ENCODE measurements at regions not wholly inside any gene's neighbourhood (a gene's known extent, or its start where the extent isn't known, plus 50 kb on each side); places are given as distances from the start of the nearest gene placed in this dataset.

DNA sequence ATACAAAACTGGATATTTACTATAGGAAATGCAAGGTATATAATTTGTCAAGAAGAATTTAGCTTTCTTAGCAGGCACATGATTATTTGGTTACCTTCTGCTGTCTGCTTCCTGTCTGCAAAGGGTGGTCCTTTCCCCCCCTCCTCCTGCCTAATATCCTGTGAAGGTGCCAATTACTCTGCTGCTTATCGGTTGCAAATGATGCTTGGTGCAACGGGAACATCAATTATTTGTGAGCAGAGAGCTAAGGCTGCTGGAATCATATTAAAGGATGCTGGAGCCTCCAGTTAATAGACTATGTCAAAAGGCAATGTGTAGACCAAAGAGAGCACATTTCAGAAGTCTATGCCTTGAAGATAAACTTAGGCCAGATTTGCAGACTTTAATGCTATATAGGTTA is 443.7 kb upstream of the ONECUT1 start:
- Histone ChIP-seq H3K9me3 (no peaks in the 10 kb centered on the region), H3K36me3 (ENCODE audit: control insufficient read depth in 2 of 2, extremely low read depth in 1 of 2, insufficient read depth in 1 of 2, low read length in 1 of 2) (no peaks in the 10 kb centered on the region), H3K27me3 (replicated peaks in 1 of 2; ENCODE audit: control insufficient read depth in 2 of 2, extremely low read depth in 1 of 2, insufficient read depth in 2 of 2, low read length in 1 of 2) (no peaks in the 10 kb centered on the region), H3K27ac (ENCODE audit: low read length) (no peak overlapping the region), H3K4me3 (ENCODE audit: control insufficient read depth in 1 of 2, extremely low read depth in 1 of 2, low read length in 1 of 2) (no peak overlapping the region), H3K4me1 (ENCODE audit: control insufficient read depth in 1 of 2, extremely low read depth in 1 of 2, insufficient read depth in 2 of 2, low read length in 2 of 2) (no peaks in the 10 kb centered on the region)
- DNase-seq, result no peak
- 57% methylated on average over 1 of the region's 2 CpGs for WGBS (ENCODE audit: insufficient coverage)
- Mint-ChIP-seq H3K4me3 (no peak overlapping the region), H3K27ac (no peak overlapping the region), H3K4me1 (no peaks in the 10 kb centered on the region), H3K27me3 (no peaks in the 10 kb centered on the region), H3K36me3 (no peaks in the 10 kb centered on the region), H3K9me3 (no peaks in the 10 kb centered on the region)
- ChIA-PET POLR2A (no interaction called here), CTCF (no interaction called here)
- no peak for ATAC-seq (replicated peaks in 1 of 4)

DNA sequence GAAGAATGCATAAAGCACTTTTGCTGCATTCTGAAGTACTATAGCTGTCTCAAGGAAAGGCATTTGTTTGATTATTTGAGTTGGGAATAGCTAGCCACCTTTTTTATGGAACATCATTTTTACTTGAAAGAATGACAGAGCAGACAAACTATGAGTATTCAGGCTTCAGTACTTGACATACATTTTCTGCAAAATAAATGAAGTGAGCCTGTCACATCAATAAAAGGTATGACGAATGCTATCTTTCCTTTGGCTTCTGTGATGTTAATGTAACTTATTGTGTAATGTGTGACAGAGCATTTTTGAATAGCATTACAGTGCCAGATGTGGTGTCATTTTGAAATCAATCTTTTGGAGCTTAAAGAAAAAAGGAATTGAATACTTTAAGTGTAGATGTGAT is 440.3 kb upstream of the ONECUT1 start:
- H3K27ac Mint-ChIP-seq, result no peak overlapping the region
- DNase-seq (no peak), ATAC-seq (replicated peaks in 1 of 4) (no peak)
- 100% methylated on average over 1 of the region's 1 CpG for WGBS (ENCODE audit: insufficient coverage)
- CTCF ChIA-PET, result no interaction called here
- H3K4me1 Mint-ChIP-seq, result no peaks in the 10 kb centered on the region
- H3K27me3 Mint-ChIP-seq, result no peaks in the 10 kb centered on the region
- H3K36me3 ChIP-seq (ENCODE audit: control insufficient read depth in 2 of 2, extremely low read depth in 1 of 2, insufficient read depth in 1 of 2, low read length in 1 of 2), result no peaks in the 10 kb centered on the region
- POLR2A ChIA-PET, result no interaction called here
- H3K9me3 Mint-ChIP-seq, result no peaks in the 10 kb centered on the region
- no peak overlapping the region for H3K4me3 ChIP-seq (ENCODE audit: control insufficient read depth in 1 of 2, extremely low read depth in 1 of 2, low read length in 1 of 2)
- H3K27ac ChIP-seq (ENCODE audit: low read length), result no peak overlapping the region
- H3K9me3 ChIP-seq, result no peaks in the 10 kb centered on the region
- no peak overlapping the region for H3K4me3 Mint-ChIP-seq
- no peaks in the 10 kb centered on the region for H3K4me1 ChIP-seq (ENCODE audit: control insufficient read depth in 1 of 2, extremely low read depth in 1 of 2, insufficient read depth in 2 of 2, low read length in 2 of 2)
- no peaks in the 10 kb centered on the region for H3K36me3 Mint-ChIP-seq
- H3K27me3 ChIP-seq (replicated peaks in 1 of 2; ENCODE audit: control insufficient read depth in 2 of 2, extremely low read depth in 1 of 2, insufficient read depth in 2 of 2, low read length in 1 of 2), result no peaks in the 10 kb centered on the region

DNA sequence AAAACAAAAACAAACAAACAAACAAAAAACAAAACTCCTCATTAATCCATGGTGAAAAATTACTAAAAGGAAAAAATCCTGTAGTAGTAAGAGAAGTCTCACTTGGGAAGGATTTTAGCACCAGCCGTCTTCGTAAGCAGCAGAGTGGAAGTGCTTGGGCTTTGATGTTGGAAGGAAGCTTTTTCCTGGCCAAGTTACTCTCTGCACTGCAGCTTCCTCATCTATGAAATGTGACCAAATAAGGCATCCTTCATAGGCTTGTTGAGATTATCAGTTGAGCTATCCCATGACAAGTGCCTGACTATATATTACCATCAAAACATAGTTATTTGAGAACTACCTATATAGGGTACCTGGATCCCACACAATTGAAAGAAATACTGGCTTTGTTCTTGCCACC is 436.4 kb upstream of the ONECUT1 start:
- H3K9me3 Mint-ChIP-seq, result peaks cover 0 to 3% (median 0%) of the 10 kb centered on the region in 3 donors
- ChIA-PET POLR2A (no interaction called here), CTCF (no interaction called here)
- no peak overlapping the region for H3K27ac ChIP-seq (ENCODE audit: low read length)
- no peak overlapping the region for H3K4me3 Mint-ChIP-seq
- no peak for ATAC-seq (replicated peaks in 1 of 4)
- DNase-seq, result no peak
- no peaks in the 10 kb centered on the region for H3K4me1 ChIP-seq (ENCODE audit: control insufficient read depth in 1 of 2, extremely low read depth in 1 of 2, insufficient read depth in 2 of 2, low read length in 2 of 2)
- H3K4me1 Mint-ChIP-seq, result no peaks in the 10 kb centered on the region
- H3K36me3 ChIP-seq (ENCODE audit: control insufficient read depth in 2 of 2, extremely low read depth in 1 of 2, insufficient read depth in 1 of 2, low read length in 1 of 2), result no peaks in the 10 kb centered on the region
- H3K36me3 Mint-ChIP-seq, result no peaks in the 10 kb centered on the region
- WGBS (ENCODE audit: insufficient coverage), result no CpG with 5 or more reads among the region's 2 CpGs
- no peak overlapping the region for H3K27ac Mint-ChIP-seq
- H3K27me3 ChIP-seq (replicated peaks in 1 of 2; ENCODE audit: control insufficient read depth in 2 of 2, extremely low read depth in 1 of 2, insufficient read depth in 2 of 2, low read length in 1 of 2), result no peaks in the 10 kb centered on the region
- H3K27me3 Mint-ChIP-seq, result no peaks in the 10 kb centered on the region
- H3K4me3 ChIP-seq (ENCODE audit: control insufficient read depth in 1 of 2, extremely low read depth in 1 of 2, low read length in 1 of 2), result no peak overlapping the region
- H3K9me3 ChIP-seq, result no peaks in the 10 kb centered on the region

DNA sequence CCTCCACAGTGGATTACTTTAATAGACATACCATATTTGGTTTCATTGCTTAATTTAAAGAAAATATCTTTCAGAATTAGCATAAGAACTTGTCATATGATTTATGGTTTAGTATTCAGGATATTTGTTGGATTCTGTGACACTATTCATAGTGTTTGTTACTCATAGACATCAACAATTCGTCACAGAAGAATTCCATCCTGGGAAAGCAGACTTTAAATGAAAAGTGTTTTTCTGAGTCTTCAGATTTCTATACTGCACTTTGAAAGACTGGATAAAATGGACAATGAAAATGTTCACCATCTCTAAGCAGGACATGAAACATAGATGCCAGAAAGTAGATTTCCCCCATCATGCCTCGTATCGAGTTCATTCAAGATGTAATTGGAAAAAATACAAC is 435.6 kb upstream of the ONECUT1 start:
- H3K36me3 Mint-ChIP-seq, result no peaks in the 10 kb centered on the region
- ChIA-PET CTCF (no interaction called here), POLR2A (no interaction called here)
- peaks cover 0 to 3% (median 0%) of the 10 kb centered on the region in 3 donors for H3K9me3 Mint-ChIP-seq
- no CpG with 5 or more reads among the region's 3 CpGs for WGBS (ENCODE audit: insufficient coverage)
- no peak overlapping the region for H3K4me3 Mint-ChIP-seq
- no peaks in the 10 kb centered on the region for H3K27me3 Mint-ChIP-seq
- H3K27ac Mint-ChIP-seq, result no peak overlapping the region
- Histone ChIP-seq H3K27ac (ENCODE audit: low read length) (no peak overlapping the region), H3K36me3 (ENCODE audit: control insufficient read depth in 2 of 2, extremely low read depth in 1 of 2, insufficient read depth in 1 of 2, low read length in 1 of 2) (no peaks in the 10 kb centered on the region), H3K4me3 (ENCODE audit: control insufficient read depth in 1 of 2, extremely low read depth in 1 of 2, low read length in 1 of 2) (no peak overlapping the region), H3K27me3 (replicated peaks in 1 of 2; ENCODE audit: control insufficient read depth in 2 of 2, extremely low read depth in 1 of 2, insufficient read depth in 2 of 2, low read length in 1 of 2) (no peaks in the 10 kb centered on the region), H3K4me1 (ENCODE audit: control insufficient read depth in 1 of 2, extremely low read depth in 1 of 2, insufficient read depth in 2 of 2, low read length in 2 of 2) (no peaks in the 10 kb centered on the region), H3K9me3 (no peaks in the 10 kb centered on the region)
- ATAC-seq (replicated peaks in 1 of 4), result no peak
- H3K4me1 Mint-ChIP-seq, result no peaks in the 10 kb centered on the region
- no peak for DNase-seq

DNA sequence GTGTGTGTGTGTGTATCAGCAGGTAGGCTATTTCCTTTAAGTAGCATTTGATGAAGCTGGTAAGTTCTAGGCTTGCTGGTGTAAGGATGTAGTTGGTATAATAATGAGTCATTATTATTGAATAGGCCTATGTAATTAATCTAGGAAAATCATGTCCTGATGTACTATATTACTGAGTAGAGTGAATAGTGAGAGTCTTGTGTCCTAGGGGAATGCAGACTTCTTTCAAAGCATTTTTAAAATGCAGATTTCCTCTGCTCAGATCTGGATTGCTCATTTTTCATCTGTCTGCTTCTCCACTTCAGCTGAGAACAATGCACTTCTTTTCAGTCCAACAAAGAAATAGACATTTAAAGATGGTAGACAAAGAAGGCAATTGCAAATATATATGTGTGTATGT is 434.2 kb upstream of the ONECUT1 start:
- H3K27ac Mint-ChIP-seq, result no peak overlapping the region
- H3K4me1 Mint-ChIP-seq, result no peaks in the 10 kb centered on the region
- ChIA-PET POLR2A (no interaction called here), CTCF (no interaction called here)
- DNase-seq (no peak), ATAC-seq (replicated peaks in 1 of 4) (no peak)
- Histone ChIP-seq H3K36me3 (ENCODE audit: control insufficient read depth in 2 of 2, extremely low read depth in 1 of 2, insufficient read depth in 1 of 2, low read length in 1 of 2) (no peaks in the 10 kb centered on the region), H3K27ac (ENCODE audit: low read length) (no peak overlapping the region), H3K4me3 (ENCODE audit: control insufficient read depth in 1 of 2, extremely low read depth in 1 of 2, low read length in 1 of 2) (no peak overlapping the region), H3K27me3 (replicated peaks in 1 of 2; ENCODE audit: control insufficient read depth in 2 of 2, extremely low read depth in 1 of 2, insufficient read depth in 2 of 2, low read length in 1 of 2) (no peaks in the 10 kb centered on the region), H3K4me1 (ENCODE audit: control insufficient read depth in 1 of 2, extremely low read depth in 1 of 2, insufficient read depth in 2 of 2, low read length in 2 of 2) (no peaks in the 10 kb centered on the region), H3K9me3 (no peaks in the 10 kb centered on the region)
- no peaks in the 10 kb centered on the region for H3K36me3 Mint-ChIP-seq
- peaks cover 0 to 3% (median 0%) of the 10 kb centered on the region in 3 donors for H3K9me3 Mint-ChIP-seq
- H3K27me3 Mint-ChIP-seq, result no peaks in the 10 kb centered on the region
- H3K4me3 Mint-ChIP-seq, result no peak overlapping the region

DNA sequence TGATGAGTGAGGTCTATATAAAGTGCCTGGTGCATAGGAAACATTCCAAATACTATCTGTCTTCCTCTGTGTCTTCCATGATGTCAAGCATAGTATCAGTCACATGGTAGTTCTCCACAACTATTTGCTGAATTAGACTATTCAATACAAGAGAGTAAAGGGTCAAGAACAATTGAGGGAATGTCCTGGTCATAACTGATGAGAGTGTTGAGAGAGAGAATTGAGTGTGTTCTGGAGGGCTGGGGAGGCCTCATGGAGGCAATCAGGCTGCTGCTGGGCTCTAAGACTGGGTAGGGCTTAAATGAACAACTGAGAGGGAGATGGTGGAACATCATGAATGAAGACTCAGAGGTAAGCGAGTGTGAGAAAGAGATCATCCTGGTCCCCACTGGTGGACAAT is 433.7 kb upstream of the ONECUT1 start:
- Mint-ChIP-seq H3K4me1 (no peaks in the 10 kb centered on the region), H3K27ac (no peak overlapping the region), H3K36me3 (no peaks in the 10 kb centered on the region), H3K4me3 (no peak overlapping the region), H3K9me3 (peaks cover 0 to 3% (median 0%) of the 10 kb centered on the region in 3 donors), H3K27me3 (no peaks in the 10 kb centered on the region)
- no peaks in the 10 kb centered on the region for H3K4me1 ChIP-seq (ENCODE audit: control insufficient read depth in 1 of 2, extremely low read depth in 1 of 2, insufficient read depth in 2 of 2, low read length in 2 of 2)
- WGBS (ENCODE audit: insufficient coverage), result no CpG with 5 or more reads among the region's 1 CpG
- H3K9me3 ChIP-seq, result no peaks in the 10 kb centered on the region
- no peak overlapping the region for H3K27ac ChIP-seq (ENCODE audit: low read length)
- DNase-seq (no peak), ATAC-seq (replicated peaks in 1 of 4) (no peak)
- no peak overlapping the region for H3K4me3 ChIP-seq (ENCODE audit: control insufficient read depth in 1 of 2, extremely low read depth in 1 of 2, low read length in 1 of 2)
- ChIA-PET CTCF (no interaction called here), POLR2A (no interaction called here)
- no peaks in the 10 kb centered on the region for H3K27me3 ChIP-seq (replicated peaks in 1 of 2; ENCODE audit: control insufficient read depth in 2 of 2, extremely low read depth in 1 of 2, insufficient read depth in 2 of 2, low read length in 1 of 2)
- no peaks in the 10 kb centered on the region for H3K36me3 ChIP-seq (ENCODE audit: control insufficient read depth in 2 of 2, extremely low read depth in 1 of 2, insufficient read depth in 1 of 2, low read length in 1 of 2)

DNA sequence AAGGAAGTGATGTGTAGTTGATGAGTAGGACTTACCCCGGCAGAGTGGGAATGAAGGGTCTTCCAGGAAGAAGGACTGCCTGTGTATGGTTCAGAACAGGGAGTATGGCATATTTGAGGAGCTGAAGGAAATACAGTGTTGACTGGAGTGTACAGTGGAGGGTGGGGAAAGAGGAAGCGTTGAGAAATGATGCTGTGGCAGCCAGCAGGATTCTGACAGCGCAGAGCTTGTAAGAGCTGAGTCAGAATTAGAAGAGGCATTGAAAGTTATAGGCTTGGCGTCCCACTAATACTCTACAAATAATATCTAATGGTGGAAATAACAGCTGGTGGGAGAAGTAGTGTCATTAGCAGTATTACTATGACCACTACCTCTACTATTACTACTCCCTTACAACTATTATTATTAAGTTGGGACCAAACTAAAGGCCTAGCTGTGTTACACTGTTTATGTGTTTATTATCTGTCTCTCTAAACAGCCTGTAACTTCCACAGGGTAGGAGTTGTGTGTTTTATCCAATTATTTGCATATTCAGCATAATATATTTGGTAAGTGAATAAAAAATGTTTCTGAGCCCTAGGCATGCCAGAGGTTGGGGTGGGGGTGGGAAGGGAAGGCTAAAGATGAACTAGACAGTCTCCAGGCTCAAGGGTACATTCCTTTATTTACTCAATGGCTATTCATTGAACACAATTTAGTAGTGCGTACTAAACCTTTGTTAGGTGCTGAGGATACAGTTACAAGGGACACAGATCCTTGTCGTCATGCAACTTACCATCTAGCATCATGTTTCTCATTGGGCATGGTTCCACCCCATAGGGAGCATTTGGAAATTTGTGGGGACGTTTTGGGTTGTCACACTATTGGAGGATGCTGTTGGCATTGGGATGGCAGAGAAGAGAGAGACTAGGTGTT is 428.8 kb upstream of the ONECUT1 start:
- no peak for ATAC-seq (replicated peaks in 1 of 4)
- peaks cover 0 to 2% (median 0%) of the 10 kb centered on the region in 3 donors for H3K9me3 Mint-ChIP-seq
- H3K27ac Mint-ChIP-seq, result no peak overlapping the region

More for the DNA sequence above, 428.8 kb upstream of the ONECUT1 start:
- H3K9me3 ChIP-seq, result no peaks in the 10 kb centered on the region
- Mint-ChIP-seq H3K36me3 (no peaks in the 10 kb centered on the region), H3K27me3 (peaks cover 2 to 4% of the 10 kb centered on the region in 2 donors), H3K4me1 (no peaks in the 10 kb centered on the region), H3K4me3 (no peak overlapping the region)
- no peak overlapping the region for H3K4me3 ChIP-seq (ENCODE audit: control insufficient read depth in 1 of 2, extremely low read depth in 1 of 2, low read length in 1 of 2)
- CTCF ChIA-PET, result no interaction called here
- H3K36me3 ChIP-seq (ENCODE audit: control insufficient read depth in 2 of 2, extremely low read depth in 1 of 2, insufficient read depth in 1 of 2, low read length in 1 of 2), result no peaks in the 10 kb centered on the region
- POLR2A ChIA-PET, result no interaction called here
- no peaks in the 10 kb centered on the region for H3K4me1 ChIP-seq (ENCODE audit: control insufficient read depth in 1 of 2, extremely low read depth in 1 of 2, insufficient read depth in 2 of 2, low read length in 2 of 2)
- DNase-seq, result no peak
- H3K27ac ChIP-seq (ENCODE audit: low read length), result no peak overlapping the region
- whole genome bisulfite sequencing (ENCODE audit: insufficient coverage), result 53% methylated on average over 3 of the region's 7 CpGs
- no peaks in the 10 kb centered on the region for H3K27me3 ChIP-seq (replicated peaks in 1 of 2; ENCODE audit: control insufficient read depth in 2 of 2, extremely low read depth in 1 of 2, insufficient read depth in 2 of 2, low read length in 1 of 2)

Measured in T-cell (primary cell).